Mammary epithelial cell (primary cell): ENCODE measurements at regions not wholly inside any gene's neighbourhood (a gene's known extent, or its start where the extent isn't known, plus 50 kb on each side); places are given as distances from the start of the nearest gene placed in this dataset.

Experiments
- CTCF ChIP-seq, 2 donors: IDR thresholded peaks in 1 of 2; conservative IDR thresholded peaks in 1 of 2; 2 replicates each; pipeline ENCODE4 v1.5.1; 2011 to 2012; ENCODE audit warnings: inconsistent platforms in 2 of 2, low read length in 2 of 2, mild to moderate bottlenecking in 2 of 2, control low read depth in 1 of 2, low read depth in 1 of 2; ENCODE audit not compliant: insufficient read depth in 1 of 2; ENCODE audit errors: extremely low read depth in 1 of 2
- EZH2 ChIP-seq: IDR thresholded peaks from 2 replicates; pipeline ENCODE4 v1.6.1; 2012; ENCODE audit warnings: low read length, inconsistent platforms, borderline replicate concordance

DNA sequence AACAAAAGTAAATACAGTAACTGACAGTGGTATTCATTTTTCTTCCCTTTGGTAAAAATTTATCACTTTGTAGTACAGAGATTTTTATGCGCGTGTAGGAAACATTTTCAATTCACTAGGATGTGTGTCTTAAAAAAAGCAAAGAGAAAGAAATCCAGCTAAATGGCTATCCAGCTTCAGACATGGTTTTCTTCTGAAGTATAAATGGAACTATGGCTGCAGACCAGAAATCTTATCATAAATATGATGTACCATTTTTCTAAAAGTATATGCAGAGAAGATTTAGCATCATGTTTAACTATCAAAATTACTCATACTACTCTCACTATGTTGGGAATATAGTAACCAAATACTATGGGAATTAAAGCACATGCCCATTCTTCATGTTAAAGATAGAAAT, 328.4 kb upstream of the SMIM30 start:
- TF ChIP-seq CTCF (conservative IDR thresholded peaks at IDR 0.05 in 1 of 2, IDR thresholded peaks at IDR 0.05 in 1 of 2; ENCODE audit: extremely low read depth in 1 of 2, insufficient read depth in 1 of 2, low read depth in 1 of 2, low read length in 2 of 2) = no peak
- TF ChIP-seq EZH2 = no peak
